T follicular helper cell (primary cell): ENCODE measurements at regions not wholly inside any gene's neighbourhood (a gene's known extent, or its start where the extent isn't known, plus 50 kb on each side); places are given as distances from the start of the nearest gene placed in this dataset.
A peak's percentile ranks its signal among the peaks of the same experiment; 100 is the strongest.
"Not testable (repeated sequence)": the region's sequence is repeated elsewhere in the genome, so short reads cannot be mapped to it uniquely, and the experiment has no call there.

Experiments
- DNase-seq: peaks from one replicate; pipeline ENCODE4 v3.0.0-alpha.2; 2020; ENCODE audit warnings: low read depth

DNA sequence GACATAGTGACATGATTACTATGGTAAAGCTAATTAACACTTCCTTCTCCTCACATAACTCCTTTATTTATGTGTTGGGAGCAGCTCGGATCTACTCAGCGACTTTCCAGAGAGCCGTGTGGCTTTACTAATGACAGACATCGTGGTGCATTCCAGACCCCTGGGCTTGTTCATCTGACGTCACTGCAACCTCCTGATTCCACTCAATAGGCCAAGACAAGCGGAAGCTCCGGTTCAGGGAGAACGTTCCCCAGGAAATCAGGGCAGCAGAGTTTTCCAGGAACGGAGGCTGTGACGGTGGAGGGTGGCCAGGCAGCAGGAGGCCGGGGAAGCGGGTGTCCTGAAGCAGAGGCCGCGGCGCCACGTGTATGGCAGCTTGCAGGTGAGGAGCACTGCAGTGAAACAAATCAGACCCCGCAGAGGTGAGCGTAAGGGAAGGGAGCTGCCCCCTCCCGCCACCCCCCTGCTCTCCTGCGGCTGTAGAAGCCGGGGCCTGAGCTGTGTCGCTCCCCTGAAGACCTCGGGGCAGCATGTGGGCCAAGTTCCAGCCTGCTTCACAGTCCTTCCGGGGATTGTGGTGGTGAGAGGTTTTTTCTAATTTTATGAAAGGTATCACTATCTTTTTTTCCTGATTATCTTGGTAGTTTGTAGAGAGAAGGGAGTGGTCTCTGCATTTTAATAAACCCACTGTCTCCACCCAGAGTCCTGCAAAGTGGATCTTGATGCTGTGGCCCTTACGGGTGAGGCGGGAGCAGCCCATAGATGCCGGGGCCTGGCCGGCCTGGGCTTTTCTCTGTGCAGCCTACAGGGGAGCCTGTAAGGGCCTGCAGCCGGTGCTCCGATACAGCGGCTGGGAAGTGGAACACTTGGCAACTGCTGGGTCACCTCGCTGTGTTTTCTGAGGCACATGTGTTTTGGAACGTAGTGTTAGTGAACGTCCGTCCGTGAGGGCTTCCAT, 220.4 kb upstream of the IRX4 start:
- DNase-seq: no peak

DNA sequence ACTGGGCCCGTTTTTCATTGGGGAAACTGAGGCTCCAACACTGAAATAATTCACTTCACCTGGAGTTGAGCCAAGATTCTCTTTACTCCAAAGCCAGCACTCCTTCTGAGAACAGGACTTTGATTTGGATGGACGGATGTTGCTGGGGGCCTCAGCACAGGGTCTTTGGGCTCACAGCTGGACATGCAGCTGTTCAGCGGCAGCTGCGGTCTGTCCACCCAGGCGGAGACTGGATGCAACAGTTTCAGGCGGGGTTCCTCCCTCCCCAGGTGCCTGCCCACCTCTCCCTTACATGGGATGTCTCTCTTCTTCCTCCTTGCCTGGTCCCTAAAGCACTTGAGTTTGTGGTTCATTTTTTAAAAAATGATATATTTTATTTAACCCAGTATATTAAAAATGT, 219.0 kb upstream of the IRX4 start:
- DNase-seq: no peak

DNA sequence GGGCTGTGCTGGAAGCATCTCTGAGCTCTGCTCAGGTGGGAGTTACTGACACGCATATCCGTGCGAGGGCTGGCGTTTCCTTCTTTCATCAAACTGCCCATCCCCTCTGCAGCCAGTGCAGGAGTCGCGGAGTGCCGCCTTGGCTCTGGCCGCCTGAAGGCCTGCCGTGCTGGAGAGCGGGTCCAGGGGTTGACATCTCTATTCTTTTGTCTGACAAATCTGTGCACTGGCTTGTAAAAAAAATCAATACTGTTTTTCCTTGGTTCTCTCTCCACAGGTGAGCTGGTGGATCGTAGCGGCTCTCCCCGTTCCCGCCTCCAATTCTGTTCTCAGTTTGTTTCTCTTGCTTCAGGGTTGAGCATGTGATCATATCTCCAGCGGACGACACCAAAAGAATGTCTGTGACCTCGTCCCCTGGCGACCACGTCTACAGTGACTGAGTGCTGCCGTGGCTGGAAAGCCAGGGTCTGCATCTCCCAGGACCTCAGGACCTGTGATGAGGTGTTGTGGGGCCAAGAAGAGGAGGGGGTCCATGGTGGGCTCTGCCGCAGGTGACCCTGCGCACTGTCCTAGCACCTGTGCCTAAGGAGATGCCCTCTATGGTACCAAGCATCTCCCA, 214.3 kb upstream of the IRX4 start:
- no peak for DNase-seq

DNA sequence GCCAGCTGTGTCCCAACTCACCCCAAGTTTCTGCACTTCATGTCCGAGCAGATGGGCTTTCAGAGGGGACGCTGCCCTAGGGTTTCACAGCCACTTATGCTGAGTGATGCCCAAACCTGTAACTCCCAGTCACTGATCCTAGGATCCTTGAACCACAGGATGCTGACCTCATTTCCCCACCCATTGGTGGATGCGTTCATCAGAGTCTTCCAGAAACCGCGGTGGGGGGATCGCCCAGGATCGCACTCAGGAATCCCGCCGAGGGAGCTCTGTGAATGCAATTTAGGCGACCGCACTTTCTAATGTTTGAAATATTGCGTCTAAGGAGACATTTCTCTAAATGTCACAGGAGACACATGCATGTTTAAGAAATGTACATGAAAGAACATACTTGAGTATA, 212.3 kb upstream of the IRX4 start:
- DNase-seq: no peak

DNA sequence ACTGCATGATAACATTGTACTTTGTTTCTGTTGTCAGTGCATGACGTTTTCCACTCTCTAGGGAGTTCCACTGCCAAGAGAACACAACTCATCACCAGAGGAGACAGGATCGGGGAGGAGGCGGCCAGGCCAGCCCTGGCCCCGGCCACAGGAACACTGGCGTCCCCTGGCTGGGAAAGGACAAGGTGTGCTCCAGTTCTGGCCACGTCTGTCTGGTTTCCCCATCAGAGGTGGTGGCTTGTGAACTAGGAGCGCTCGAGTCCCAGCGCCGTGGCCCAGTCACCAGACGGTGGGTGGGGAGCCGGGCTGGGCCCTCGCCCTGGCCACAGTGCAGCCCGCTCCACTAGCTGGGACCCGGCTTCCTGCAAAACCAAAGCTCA, 211.9 kb upstream of the IRX4 start:
- DNase-seq: no peak

DNA sequence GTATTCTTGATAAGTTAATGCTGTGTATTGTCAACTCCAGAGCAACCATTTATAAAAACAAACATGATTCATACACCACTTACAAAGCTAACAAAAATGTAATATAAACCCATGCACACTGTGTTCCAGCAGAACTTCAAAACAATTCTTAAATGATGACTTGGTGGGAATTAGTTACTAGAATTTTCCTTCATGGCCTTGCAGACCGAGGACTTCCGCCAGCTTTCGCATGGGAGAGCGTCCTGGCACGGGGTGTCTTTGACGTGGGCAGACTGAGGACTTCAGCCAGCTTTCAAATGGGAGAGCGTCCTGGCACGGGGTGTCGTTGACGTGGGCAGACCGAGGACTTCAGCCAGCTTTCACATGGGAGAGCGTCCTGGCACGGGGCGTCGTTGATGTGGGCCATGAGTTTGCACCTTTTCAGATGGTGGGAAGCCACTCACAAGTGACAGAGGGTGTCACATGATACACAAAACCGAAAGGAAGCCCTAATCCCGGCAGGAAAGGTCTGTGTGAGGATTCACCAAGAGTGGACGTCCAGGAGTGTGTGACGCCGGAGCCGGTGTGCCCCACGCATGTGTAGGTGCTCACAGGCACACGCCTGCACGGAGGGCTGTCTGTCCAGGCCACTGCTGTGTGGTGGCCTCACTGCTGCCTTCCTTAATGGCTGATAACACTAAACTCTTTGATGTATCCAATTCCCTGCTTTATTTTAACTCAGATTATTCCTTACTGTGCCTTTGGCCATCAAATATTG, 211.3 kb upstream of the IRX4 start:
- no peak for DNase-seq

DNA sequence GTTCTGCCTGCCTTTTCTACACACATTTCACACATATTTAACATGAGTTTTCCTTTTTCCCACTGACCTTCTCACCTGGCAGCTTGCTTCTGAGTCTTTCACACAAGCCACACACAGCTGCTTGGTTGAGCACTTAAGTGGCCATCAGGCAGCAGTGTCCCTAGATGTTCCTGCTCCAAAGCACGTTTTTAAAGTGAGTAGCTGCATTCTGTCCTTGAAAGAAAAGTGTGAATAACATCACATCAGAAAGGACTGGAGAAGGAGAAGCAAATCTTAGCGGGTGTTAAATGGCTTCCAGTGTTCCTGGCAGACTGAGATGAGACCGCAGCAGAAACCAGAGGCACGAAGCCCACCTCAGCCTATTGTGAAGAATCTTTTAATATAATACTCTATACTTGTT, 209.2 kb upstream of the IRX4 start:
- DNase-seq: no peak

DNA sequence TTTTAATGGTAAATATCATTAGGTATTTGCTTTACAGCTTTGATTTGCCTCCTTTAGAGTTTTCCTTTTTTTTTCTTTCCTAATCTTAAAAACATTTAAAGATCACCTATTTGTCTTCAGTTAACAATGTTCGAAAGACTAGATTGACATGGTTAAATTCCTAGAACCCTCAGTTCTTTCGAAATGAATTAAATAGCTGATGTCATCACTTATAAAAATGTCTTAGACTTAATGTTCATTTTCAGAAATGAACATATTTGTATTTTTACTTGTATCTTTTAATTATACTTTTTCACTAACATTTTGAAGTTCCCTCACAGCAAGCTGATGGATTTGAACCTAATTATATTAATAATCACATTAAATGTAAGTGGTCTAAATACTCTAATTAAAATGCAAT, 205.3 kb upstream of the IRX4 start:
- no peak for DNase-seq

DNA sequence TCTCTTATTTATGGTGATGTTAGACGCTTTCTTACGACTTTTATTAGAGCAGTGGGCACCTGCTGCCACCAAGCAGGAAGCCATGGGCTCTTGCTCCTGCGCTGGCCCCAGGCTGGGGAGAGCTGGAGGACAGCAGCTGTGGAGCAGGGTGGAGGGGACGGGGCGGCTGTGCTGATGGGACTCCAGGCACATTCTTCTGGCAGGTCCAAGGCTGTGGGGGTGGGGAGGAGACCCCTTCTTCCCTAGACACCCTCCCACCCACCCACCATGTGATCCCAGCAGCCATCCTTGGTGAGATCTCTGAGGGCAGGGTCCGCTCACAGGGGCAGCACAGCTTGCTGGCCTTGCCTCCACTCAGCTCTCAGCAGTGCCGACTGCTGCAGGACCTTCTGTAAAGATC, 192.6 kb upstream of the IRX4 start:
- DNase-seq: no peak

DNA sequence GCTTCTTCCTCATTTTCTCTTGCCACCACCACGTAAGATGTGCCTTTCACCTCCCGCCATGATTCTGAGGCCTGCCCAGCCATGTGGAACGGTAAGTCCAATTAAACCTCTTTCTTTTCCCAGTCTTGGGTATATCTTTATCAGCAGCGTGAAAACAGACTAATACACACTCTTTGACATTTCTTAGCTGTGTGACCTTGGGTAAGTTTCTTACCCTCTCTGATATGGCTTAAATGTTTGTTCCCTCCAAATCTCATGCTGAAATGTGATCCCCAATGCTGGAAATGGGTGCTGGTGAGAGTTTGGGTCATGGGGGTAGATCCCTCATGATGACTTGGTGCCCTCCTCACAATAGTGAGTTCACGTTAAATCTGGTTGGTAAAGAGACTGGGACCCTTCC, 188.8 kb upstream of the IRX4 start:
- DNase-seq: no peak

DNA sequence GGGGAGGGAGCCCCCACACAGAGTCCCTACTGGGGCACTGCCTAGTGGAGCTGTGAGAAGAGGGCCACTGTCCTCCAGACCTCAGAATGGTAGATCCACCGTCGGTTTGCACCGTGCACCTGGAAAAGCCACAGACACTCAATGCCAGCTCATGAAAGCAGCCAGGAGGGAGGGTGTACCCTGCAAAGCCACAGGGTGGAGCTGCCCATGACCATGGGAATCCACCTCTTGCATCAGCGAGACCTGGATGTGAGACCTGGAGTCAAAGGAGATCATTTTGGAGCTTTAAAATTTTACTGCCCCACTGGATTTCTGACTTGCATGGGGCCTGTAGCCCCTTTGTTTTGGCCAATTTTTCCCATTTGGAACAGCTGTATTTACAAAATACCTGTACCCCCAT, 188.1 kb upstream of the IRX4 start:
- DNase-seq: not testable (repeated sequence)

DNA sequence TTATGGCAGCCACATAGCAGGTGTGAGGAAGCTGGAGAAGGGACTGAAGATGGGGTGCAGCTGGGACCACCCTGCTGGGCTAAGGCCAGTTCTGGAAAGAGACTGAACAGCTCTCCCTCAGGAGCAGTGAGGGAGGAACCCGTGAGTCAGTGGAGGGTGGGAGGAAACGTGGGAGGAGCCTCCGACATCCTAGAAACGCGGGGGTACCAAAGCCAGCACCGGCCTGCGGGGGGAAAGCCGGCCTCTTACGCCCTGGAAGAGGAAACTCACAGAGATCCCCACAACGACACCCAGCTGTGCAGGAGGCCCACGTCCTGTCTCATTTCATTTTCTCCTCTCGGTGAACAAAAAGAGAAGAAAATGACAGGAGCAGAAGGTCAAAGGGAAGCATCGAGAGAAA, 185.8 kb upstream of the IRX4 start:
- no peak for DNase-seq

DNA sequence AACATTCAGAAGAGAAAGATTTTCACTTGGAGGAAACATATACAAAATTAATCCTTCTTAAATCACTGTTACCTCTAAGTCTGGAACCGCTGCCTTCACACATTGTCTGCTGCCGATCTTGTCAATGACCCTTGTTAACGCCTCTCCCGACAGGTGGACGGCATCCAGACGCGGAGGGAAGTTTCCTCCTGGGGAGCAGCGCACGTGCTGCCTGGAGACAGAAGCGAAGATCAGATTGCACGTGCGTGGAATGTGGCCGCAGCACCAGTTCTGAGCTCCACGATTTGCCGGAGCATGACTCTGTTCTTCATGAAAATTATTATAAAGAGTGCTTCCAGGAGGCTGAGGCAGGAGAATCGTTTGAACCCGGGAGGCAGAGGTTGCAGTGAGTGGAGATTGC, 183.6 kb upstream of the IRX4 start:
- no peak for DNase-seq

DNA sequence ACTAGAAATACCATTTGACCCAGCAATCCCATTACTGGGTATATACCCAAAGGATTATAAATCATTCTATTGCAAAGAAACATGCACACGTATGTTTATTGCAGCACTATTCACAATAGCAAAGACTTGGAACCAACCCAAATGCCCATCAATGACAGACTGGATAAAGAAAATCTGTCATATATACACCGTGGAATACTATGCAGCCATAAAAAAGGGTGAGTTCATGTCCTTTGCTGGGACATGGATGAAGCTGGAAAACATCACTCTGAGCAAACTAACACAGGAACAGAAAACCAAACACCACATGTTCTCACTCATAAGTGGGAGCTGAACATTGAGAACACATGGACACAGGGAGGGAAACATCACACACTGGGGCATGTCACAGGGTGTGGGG, 180.7 kb upstream of the IRX4 start:
- DNase-seq: not testable (repeated sequence)

DNA sequence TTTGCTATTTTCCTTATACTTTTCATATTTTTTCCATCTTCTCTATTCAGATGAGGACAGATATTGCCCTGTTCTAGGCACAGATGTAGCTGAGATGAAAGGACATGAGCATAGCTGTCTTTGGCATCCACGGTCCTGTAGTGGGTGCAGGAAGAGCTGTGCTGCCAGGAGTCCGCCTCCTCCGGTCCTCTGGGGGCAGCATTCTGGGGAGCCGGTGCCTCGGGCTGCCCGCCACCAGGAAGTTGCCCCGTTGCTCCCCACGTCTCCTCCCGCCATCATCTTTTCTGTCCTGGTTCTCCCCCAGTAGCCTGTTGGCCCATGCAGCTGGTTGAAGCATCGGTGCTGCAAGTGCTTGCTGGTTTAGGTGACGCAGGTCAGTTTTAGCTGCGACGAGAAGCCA, 170.0 kb upstream of the IRX4 start:
- no peak for DNase-seq

DNA sequence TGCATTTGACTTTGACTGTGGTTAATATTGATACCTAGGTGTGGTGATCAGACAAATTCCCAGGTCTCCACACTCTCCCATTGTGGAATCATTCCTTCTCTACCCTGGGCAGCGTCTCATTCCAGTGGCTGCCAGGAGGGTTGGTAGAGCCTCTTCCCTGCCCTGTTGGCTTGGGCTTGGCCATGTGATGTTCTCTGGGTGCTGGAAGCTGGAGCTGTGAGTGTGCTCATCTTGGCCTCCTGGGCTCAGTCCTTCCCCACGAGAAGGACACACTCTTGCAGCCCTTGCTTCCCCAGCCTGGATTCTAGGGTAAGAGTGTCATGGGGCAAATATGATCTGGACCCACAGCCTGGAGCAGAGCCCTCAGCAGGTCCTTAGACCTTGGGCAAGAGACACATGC, 167.2 kb upstream of the IRX4 start:
- no peak for DNase-seq

DNA sequence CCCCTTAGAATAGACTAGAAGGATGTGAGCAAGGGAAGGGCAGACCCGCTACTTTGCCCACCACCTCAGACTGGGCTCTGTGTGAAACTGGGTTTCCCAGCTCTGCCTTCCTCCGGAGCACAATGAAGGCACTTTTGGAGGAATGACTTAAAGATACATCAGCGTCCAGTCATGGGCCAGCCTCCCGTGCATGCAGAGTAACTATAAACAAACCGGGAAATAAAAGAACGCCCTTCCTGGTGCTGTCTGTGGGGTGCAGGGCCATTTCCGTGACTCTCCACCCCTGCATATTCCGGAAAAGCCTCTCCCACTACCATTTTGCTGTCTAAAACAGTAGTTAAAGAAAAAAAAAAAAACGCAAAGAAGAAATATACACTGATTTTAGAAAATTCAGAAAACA, 165.9 kb upstream of the IRX4 start:
- no peak for DNase-seq

DNA sequence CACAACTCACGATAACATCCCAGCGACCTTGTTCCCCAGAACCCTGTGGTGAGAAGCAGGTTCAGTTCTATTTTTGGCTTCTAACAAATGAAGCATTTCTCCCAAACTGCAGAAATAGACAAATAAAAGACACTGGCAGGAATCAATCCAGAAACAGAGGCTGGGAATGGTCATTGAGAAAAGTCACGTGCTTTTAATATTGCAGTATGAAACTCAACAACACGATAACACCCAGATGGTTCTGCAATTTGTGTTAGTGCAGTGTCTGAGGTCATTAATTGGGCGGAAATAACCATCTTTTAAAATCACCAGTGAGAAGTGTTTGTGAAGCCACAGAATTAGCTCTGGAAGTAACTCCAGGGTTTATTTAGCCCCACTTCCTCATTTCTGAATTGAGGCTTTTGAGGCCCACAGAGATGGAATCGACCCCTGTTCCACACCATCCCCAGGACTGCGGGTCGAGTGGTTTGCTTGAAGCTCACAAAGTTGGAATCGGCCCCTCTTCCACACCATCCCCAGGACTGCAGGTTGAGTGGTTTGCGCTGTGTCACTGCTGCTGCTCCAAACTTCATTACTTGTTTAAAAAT, 164.7 kb upstream of the IRX4 start:
- DNase-seq: no peak

DNA sequence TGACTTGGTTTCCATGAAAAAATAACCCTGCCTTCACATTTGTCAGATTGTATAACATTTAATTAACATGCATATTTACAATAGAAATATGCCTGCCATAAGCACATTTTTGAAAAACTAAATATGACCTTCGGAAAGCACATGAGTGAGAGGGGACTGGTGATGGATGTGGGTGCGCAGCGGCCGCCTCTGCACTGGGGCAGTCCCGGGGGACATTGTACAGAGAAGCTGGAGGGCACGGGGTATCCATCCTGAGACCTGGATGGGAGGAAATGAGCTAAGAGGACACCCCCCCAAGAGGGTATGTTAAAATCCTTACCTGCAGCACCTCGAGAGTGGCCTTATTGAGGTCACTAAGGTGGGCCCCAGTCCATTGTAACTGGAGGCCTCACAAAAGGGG, 161.3 kb upstream of the IRX4 start:
- DNase-seq: no peak

DNA sequence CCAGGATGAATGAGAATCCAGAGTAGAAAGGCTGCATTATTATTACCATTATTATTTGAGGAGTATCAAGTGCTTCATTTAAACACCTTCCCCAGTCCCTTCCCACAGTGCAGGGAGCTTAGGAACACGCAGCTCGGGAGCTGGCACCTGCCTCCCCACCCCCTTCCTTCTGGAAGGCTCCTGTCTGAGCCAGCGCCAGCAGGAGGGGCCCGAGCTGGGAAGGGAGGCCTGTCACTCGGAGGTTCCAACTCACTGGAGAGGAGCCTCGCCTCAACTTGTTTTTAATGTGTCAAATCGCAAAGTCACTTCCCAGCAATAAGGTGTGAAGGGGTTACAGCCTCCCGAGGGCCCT, 156.4 kb upstream of the IRX4 start:
- no peak for DNase-seq

DNA sequence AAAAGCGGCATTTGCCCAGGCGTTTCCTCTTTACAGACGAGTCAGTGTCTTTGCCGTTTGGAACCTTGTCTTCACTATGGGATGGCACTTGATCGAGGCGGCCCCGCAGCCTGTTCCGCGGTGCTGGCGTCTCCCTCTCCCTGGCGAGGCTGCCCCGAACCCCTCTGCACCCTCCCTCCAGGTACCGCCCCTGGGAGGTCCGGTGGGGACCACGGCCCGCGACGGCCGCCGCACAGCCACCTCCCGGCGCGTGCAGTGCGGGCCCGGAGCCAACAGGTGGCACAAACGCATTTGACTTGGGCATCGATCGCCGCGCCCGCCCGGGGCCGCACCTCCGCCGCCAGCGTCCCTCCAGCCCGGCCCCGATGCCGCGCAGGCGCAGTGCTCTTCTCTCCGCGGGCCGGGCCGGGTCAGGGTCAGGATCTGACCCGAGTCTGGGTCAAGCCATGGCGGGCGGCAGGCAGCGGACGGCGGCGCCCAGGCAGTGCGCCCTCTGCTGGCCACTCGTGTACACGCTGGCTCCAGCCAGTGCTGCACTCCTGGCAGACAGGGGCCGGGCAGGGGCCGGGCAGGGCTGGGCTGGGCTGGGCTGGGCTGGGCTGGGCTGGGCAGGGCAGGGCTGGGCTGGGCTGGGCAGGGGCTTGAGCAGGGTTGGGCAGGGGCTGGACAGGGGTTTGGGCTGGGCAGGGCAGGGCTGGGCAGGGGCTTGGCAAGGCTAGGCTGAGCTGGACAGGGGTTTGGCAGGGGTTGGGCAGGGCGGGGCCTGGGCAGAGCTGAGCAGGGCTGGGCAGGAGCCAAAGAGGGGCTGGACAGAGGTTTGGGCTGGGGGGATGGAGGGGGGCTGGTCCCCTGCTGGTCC, 155.8 kb upstream of the IRX4 start:
- peak; percentile 27 for DNase-seq

DNA sequence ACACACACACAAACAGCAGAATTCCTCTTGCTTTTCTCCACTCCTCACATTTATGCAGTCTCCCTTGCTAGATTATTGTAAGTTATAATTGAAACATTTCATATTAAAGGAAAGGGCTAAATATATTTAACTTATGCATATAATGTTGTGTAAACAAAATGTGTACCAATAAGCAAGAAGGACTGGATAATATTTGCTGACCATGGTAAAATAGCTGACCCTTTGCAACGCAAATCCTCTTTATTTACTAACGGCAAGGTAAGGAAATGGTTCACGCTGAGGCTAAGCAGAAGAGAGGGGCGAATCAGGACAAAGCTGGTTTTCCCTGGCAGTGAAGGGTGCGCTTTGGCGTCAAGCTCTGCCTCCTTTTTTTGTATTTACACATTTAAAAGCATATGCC, 154.2 kb upstream of the IRX4 start:
- no peak for DNase-seq
